NCI-H774 (cell line): ENCODE measurements at regions not wholly inside any gene's neighbourhood (a gene's known extent, or its start where the extent isn't known, plus 50 kb on each side); places are given as distances from the start of the nearest gene placed in this dataset.

ENCODE experiments used
- DNase-seq: peaks from one replicate; lab custom pipeline; 2025; lab: John Stamatoyannopoulos, UW

DNA sequence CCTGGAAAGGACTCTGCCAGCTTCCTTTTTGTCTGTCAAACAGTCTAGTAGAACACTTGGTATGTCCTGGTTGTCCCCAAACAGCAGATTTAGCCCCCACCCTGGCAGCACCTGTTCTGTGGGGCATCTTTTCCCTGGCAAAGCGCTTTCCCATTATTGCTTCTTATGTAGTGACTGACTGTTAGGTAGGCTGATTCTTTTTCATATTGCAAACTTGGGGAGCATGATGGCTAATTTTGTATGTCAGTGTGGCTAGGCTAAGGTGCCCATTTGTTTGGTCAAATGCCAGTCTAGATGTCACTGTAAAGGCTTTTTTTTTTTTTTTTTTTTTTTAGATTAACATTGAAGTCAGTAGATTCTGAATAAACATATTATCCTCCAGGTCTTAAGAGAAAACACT, 140.2 kb downstream of the MYCN start:
- no peak for DNase-seq

DNA sequence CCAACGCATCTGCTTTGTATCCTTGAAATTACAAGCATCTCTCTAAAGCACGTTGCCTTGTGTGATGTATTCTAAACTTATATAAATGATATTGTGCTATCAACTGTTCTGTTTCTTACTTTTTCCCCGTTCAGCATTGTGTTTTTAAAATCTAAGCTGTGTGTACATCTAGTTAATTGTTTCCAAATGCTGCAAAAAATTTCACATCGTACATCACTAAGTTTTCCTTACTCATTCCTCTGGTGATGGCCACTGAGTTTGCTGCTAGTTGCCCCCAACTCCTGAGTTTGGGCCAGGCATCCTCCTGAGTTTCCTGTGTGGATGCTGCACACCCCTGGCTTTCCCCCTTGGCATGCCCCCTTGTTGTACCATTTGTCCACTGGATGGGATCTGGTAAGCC, 139.7 kb downstream of the MYCN start:
- no peak for DNase-seq

DNA sequence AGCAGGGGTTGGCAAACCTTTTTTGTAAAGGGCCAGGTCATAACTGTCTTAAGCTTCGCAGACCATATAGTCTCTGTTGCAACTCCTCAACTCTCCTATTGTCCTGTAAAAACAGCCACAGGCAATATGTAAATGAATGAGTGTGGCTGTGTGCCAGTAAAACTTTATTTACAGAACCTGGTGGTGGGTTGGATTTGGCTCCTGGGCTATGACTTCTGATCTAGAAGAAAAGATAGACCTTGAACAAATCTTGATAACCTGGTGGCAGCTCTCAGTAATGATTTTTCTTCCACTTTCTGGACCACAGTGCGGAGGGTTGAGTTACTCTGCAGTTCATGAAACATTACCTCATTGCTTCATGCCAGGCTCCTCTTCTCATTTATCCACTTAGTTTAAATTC, 139.3 kb downstream of the MYCN start:
- DNase-seq, result no peak

DNA sequence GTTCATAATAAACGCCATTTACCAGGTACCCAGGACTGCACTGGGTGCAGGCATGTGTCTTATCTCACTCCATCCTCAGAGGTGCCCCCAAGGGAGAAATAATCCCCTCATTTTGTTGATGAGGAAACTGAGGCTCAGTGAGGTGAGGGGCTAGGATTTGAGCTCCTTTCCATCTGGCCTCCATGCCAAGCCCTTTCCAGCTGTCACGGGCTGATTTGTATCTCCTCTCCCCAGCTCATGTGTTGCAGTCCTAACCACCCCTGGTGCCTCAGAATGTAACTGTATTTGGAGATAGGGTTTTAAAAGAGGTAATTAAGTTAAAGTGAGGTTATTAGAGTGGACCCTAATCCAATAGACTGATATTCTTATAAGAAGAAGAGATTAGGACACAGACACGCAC, 137.3 kb downstream of the MYCN start:
- no peak for DNase-seq

DNA sequence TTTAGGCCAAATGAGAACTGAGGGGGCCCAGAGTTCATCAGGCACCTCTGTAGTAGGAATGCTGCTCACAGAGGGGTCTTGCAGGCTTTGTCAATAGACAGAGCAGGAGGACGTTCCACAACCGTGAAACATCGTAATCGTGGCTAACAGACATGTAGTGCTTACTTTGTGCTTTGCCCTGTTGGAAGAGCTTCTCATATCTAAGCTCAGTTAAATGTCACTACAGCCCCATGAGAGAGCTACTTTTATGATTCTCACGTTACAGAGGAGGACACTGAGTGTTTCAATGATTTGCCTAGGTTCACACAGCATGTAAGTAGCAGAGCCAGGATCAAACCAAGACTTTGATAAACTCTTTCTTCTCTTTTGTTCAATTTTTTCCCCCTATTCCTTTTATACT, 136.6 kb downstream of the MYCN start:
- no peak for DNase-seq

DNA sequence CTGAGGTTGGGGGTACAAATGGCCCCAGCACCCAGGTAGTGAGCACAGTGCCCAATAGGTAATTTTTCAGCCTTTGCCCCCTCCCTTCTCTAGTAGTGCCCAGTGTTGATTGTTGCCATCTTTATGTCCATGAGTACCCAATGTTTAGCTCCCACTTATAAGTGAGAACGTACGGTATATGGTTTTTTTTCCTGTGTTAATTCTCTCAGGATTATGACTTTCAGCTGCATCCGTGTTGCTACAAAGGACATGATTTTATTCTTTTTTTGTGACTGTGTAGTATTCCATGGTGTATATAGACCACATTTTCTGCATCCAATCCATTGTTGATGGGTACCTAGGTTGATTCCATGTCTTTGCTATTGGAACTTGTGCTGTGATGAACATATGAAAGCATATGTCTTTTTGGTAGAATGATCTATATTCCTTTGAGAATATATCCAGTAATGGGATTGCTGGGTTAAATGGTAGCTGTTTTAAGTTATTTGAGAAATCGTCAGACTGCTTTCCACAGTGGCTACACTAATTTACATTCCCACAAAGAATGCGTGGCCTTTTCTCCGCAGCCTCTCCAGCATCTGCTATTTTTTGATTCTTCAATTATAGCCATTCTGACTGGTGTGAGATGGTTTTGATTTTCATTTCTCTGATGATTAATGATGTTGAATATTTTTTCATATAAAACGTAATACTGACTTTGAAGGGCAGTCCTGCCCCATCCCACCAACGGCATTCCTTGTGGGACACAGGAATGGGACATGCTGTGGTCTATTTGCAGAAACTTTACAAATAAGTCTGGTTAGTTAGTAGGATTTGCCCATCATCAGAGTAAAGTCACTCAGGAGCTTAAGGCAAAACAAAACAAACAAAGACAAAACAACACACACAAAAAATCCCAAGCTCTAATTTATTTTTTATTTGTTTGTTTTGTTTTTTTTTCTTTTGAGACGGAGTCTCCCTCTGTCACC, 135.0 kb downstream of the MYCN start:
- DNase-seq, result no peak

DNA sequence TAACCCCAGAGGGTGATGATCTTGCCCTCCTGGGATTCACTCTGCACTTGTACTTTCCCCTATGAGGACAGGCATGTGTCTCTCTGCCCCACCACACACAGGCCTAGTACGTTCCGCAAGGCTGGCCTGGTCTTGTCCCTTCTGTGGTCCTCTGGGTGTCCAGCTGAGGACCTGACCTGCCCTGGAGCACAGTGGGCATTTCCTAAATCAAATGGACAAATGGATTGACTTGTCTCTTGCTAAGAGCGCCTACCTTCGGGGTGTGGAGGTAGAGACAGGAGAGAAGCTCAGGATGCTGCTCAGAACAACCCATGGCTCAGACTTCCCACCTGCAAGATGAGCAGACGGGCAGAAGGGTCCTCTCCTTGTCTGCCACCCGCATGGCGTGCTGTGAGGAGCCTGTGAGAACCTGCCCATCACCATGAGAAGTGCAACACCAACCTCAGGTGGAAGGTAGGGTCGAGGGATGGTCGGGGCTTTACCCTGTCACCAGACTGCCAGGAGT, 133.6 kb downstream of the MYCN start:
- DNase-seq, result no peak

DNA sequence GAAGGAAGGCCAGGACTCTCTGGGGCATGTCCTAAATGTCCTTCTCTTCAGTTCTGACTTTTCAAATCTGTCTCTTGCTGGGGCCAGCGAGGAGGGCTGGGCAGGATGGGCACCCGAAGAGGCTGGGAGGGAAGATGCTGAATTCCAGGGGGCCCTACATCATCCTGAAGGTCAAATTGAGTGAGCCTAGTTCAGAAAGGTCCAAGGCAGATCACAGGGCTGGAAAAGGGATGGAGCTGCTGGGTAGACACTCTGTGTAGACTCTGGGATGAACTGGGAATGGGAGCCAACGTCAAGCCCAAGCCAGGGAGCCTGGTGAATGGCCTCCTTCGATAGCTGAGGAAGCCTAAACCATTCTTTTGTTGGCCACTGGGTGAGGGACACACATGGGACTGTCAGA, 133.1 kb downstream of the MYCN start:
- no peak for DNase-seq

DNA sequence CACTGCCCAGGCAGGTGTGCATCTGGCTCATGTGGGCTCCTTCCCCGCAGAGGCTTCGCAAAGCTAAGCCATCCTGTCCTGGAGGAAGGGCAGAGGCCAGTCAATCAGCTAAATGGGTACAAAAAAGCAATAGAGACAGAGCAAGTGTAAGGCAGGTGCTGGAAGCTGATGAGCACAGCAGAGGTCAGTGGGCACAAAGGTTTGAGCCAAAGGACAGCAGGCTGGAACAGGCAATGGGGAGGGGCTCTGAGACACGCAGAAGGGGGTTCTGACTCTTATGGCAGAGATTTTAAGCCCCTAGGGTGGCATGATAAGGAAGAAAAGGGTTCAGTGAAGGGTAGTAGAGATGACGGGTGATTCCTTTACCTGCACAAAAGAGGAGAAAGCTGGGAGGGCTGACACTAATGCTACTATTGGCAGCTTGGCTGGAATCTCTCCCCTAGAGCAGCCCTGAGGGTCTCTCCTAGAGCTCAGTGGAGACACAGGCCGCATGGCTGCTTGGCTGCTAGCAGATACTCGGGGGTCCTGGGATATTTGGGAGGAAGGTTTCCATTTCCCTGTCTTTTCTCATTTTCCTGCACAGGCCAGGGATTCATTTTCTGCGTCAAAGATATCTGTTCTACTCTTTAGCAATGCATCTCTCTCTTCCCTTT, 132.4 kb downstream of the MYCN start:
- DNase-seq, result no peak

DNA sequence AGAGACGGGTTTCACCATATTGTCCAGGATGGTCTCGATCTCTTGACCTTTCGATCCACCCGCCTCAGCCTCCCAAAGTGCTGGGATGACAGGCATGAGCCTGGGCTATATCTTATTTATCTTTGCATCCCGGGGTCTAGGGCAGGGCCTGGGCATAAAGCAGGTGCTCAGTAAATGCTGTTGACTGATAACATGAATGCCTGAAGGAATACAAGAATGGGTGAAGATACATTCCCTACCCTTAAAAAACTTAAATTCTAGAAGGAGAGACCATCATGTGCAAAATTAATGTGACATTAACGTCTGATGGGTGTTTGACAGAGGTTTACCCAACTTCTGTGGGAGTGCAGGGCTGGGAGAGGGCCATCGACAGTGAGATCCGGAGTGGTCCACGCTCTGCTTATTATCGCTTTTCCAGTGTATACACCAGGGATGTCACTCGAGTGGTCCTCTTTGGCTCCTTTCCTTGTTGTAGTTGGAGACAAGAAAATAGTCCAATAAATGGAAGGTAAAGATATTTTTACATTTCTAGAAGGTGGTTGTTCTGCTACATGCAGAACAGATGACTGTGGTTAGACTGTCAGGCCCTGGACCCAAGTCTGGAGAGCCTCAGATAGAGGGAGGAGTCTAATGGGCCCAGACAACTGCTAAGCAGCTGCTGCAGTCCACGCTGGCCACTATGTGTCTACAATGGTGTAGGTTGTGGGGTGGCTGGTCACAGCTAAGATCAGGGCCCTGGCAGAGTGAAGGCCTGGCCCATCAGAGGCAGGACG, 131.7 kb downstream of the MYCN start:
- no peak for DNase-seq

DNA sequence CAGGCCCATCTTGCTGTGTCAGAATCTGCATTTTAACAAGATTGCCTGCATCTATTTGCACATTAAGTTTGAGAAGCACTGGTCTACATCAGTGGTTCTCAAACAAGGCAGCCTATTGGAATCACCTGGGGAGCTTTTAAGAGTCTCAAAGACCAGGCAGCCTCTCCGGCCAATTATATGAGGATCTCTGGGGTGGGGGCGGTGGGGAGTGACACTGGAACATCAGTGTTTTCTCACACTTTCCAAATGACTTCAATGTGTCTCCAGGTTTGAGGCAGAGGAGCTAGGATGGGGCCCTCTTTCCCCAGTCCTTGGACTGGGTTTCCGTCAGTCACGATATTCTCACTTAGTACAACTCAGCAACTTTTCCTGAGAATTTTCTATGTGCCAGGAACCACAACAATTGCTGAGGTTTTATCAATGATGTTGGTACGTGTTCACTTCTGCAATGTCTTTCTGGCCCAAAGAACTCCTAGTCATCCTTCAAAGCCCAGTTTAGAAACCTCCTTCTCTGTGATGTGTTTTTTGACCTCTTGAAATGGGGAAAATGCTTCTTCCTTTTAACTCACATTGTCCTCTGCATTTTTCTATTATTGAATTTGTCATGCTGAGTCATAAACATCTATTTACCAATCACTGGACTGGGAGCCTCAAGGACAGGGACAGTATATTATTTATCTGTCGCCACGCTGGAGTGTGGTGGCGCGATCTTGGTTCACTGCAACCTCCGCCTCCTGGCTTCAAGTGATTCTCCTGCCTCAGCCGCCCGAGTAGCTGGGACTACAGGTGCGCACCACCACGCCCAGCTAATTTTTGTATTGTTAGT, 130.9 kb downstream of the MYCN start:
- DNase-seq, result no peak

DNA sequence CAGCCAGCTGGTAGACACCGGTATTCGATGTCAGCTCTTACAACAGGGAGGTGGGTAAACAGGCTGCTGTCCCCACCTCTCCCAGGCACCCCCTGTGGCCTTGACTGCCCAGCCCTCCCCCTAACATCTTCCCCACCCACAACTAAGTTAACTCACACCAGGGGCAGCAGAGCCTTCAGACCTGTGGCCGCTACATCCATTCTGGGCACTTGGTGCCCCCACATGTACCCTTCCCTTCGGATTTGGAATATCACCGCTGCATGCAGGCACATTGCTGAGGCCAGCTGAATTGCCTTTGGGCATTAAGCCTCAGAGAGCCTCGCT, 130.3 kb downstream of the MYCN start:
- no peak for DNase-seq

DNA sequence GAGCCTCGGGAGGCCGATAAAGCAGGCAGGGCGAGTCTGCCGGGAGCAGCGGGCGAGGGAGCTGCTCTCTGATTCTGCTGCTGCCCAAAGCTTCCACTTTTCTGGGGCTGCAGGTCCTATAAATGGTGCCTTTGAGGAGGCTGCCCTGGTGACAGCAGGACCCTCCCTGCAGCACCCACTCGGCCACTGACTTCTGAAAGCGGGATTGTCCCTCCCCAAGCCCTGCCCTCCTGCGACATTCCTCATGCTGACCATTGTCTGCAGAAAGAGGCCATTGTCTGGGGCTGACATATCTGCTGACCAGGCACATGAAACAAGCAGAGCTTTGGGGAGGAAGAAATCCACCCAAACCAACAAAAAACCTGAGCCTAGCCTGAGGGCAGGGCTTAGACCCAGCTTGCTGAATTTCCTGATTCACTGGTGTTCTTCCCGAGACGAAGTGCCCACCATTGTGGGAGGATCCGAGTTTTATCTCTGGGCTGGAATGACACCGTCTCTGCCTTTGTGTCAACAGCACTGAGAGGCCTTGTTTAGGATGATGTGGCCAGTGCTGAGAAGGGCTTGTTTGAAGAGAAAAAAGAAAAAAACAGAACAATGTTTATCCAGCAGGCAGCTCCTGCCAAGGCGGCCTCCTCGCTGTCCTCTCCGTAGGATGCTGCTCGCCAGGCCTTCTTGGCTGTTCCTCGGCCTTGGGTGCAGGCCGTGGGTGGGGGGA, 129.7 kb downstream of the MYCN start:
- no peak for DNase-seq

DNA sequence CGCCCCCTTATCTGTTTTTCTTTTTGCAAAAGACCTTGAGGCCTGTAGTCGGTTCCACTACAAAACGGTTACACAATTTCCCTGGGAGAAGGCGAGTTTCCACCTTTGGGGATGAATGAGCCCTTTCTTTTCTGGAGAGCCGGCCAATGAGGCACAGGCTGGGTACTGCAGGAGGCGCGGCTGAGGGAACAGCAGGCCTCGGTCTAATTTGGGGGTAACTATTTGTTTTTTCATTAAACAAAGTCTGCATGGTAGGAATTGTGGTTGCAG, 129.2 kb downstream of the MYCN start:
- DNase-seq, result no peak

DNA sequence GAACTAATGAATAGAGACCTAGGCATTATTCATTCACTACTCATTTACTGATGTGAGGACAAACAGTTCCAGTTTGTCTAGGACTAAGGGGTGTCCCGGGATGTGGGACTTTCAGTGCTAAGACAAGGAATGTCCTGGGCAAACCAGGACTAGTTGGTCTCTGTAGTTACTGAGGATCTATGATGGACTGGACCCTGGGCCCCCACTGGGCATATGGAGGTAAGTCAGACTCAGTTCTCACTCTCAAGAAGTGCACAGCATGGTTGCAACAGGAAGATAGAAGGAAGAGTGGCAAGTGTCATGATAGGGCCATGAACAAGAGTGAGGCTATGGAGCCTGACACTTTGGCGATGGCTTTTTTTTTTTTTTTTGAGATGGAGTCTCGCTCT, 128.2 kb downstream of the MYCN start:
- DNase-seq, result no peak

DNA sequence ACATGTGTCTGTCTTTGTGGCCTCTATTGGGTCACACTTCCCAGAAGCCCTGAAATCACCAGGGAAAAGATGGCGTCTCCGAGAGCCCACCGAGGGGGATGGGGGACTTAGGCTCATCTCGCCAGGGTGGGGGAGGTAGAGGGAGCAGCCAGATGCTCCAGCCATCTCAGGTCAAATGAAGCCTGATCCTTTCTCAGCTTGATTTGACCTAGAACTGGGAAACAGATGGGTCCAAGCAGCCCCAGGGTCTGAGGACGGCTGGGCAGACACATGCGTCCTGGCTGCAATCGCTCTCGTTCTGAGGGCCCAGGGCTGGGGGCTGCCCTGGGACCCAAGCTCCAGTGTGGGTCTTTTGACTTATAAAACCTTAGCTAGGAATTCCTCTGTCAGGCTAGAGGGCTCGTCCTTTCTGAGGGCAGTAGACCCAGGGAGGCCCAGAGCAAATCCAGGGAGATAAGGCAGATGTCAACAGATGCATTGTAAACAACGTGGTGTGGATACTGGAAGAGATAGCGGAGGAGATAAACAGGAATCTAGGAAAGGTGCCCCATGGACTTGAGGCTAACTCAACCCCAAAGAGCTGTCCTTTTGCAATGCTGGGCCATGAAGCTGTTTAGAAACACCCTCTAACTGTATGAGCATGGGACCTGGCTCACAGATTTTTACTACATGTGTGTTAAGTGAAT, 127.7 kb downstream of the MYCN start:
- DNase-seq, result no peak

DNA sequence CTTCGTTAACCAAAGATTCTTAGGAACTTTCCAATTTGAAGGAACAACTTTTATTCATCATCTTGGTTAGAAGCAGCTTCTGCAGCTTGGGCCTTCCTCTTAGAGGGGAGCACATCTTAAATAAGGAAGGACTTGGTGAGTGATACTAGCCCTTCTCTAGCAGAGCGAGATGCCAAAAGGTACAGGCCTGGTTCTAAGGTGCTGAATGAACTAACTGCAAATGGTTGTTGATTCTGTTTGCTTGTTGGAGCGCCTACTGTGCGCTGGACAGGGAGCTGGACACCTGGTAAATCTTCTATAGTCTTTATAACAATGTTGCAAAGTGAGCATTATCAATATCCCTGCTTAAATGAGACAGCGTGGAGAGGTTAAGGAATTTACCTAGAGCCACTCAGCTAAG, 127.1 kb downstream of the MYCN start:
- no peak for DNase-seq

DNA sequence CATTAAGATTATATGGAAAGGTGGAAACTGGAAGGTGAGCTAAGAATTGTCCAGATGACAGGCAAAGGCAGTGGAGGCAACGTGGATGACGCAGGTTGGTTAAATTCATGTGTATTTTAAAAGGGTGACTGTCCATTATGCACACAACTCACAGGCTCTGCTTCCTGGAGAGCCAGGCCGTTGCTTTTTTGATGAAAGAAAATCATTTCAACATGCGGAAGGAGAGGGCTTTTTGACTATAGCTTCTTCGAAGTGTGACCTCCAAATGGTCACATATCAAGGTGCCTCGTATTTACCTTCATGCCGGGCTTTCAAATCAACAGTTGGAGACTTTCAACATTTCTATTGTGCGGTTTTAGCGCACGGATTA, 126.7 kb downstream of the MYCN start:
- DNase-seq, result no peak

DNA sequence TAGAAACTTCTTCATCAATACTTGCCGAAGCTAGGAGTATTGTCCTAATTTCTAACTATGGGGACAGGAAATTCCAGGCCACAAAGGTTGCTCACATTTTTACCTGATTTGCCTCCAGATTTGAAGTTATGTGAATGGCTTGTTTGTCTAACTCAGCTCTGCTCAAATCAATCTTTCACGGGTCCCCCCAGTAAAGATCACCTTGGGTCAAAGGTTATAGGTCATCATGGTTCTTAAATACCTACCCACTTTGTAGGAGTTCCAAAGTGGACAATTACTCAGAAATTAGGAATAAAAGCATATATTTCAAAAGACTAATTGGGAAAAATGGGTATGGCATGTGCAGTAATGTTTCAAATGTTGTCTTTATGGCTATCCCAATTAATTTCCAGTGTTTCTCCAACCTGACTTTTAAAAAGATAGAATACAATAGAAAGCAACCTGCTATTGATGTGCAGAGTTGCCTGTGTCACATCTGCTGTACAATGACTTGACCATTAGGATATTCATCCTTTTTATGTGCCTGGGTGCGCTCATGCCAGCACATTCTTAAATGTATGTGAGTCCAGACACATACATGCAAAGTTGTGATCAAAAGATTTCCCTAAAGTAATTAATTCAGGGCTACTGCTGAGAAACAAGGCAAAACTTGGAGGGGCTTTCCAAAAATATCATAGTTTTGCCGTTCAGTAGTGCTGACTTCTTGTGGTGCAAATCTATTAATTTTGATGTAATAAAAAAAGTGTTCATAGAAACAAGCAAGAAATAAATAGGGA, 126.1 kb downstream of the MYCN start:
- no peak for DNase-seq
